ENCODE measurements at regions not wholly inside any gene's neighbourhood (a gene's known extent, or its start where the extent isn't known, plus 50 kb on each side); places are given as distances from the start of the nearest gene placed in this dataset.

DNA sequence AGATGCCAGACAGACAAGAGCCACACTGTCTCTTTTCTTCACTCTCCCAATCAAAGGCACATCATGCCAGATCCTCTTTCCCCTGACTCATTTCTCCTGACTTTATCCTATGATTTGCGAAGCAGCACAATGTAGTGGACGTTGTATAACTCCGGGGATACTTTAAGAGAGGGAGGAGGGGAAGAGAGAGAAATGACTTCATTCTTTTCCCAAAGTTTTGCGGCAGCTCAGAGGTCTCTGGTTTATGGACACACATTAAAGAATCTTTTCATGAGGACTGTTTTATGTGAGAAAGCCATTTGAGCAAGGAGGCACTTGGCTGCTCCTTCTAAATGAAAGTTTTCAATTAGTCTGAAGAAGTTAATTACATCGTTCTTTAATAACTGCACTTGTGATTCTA lies 75.1 kb upstream of the MC3R start:
- Histone ChIP-seq H3K4me2 (ENCODE audit: insufficient read depth, low read length) (no peak overlapping the region), H4K20me1 (replicated peaks; ENCODE audit: control insufficient read depth, insufficient read depth, low read length) (no peaks in the 10 kb centered on the region), H3K79me2 (ENCODE audit: control insufficient read depth, insufficient read depth, low read length) (no peaks in the 10 kb centered on the region), H3K27me3 (ENCODE audit: control insufficient read depth in 2 of 2, insufficient read depth in 2 of 2, low read length in 2 of 2) (no peaks in the 10 kb centered on the region), H3K9ac (ENCODE audit: insufficient read depth in 1 of 2, low read depth in 2 of 2, low read length in 2 of 2) (no peak overlapping the region), H3K4me3 (no peak overlapping the region), H3K36me3 (ENCODE audit: control insufficient read depth, insufficient read depth, low read length) (no peaks in the 10 kb centered on the region), H3K27ac (ENCODE audit: extremely low read depth, low read depth, low read length) (no peak overlapping the region), H2AFZ (ENCODE audit: low read depth, low read length) (no peak overlapping the region), H3K4me1 (replicated peaks in 1 of 2; ENCODE audit: control insufficient read depth in 2 of 2, insufficient read depth in 2 of 2, low read length in 2 of 2) (no peaks in the 10 kb centered on the region), H3K9me3 (replicated peaks; ENCODE audit: control insufficient read depth, insufficient read depth, low read depth, low read length) (no peaks in the 10 kb centered on the region; the same call in 1 of the 2 replicates), H3K9me1 (ENCODE audit: control insufficient read depth, insufficient read depth, low read length) (no peaks in the 10 kb centered on the region)
- intact Hi-C loops (cut with micrococcal nuclease) (no loop called here), in situ Hi-C loops (cut with MboI) (no loop called here)
- 3% methylated on average over 5 of the region's 5 CpGs for WGBS (ENCODE audit: insufficient coverage, low coverage, missing lambda C conversion rate)
- FAIRE-seq (no peak), DNase-seq (ENCODE audit: extremely low read depth in 1 of 4, low spot score in 3 of 4) (no peak), ATAC-seq (no peak)
- CTCF ChIA-PET (ENCODE audit: low intra/inter-chr PET ratio), result no interaction called here
- POLR2A ChIA-PET, result no interaction called here
- no TSS peak for BruUV-seq (replicated peaks)
- TF ChIP-seq PHF8 (IDR thresholded peaks at IDR 0.05; ENCODE audit: borderline replicate concordance, low read length) (no peak), POLR2A (conservative IDR thresholded peaks at IDR 0.05) (no peak), ZKSCAN1 (IDR thresholded peaks at IDR 0.05; ENCODE audit: low read depth, low read length) (no peak), SNIP1 (IDR thresholded peaks at IDR 0.05; ENCODE audit: low read depth) (no peak), KAT8 (IDR thresholded peaks at IDR 0.05; ENCODE audit: low read depth) (no peak), HSF4 (CRISPR knock-in tag; IDR thresholded peaks at IDR 0.05; ENCODE audit: borderline replicate concordance) (no peak), NCOA4 (IDR thresholded peaks at IDR 0.05; ENCODE audit: partially characterized antibody) (no peak), GATA2 (CRISPR knock-in tag; IDR thresholded peaks at IDR 0.05) (no peak)
- TF ChIP-seq, protein P1, sequence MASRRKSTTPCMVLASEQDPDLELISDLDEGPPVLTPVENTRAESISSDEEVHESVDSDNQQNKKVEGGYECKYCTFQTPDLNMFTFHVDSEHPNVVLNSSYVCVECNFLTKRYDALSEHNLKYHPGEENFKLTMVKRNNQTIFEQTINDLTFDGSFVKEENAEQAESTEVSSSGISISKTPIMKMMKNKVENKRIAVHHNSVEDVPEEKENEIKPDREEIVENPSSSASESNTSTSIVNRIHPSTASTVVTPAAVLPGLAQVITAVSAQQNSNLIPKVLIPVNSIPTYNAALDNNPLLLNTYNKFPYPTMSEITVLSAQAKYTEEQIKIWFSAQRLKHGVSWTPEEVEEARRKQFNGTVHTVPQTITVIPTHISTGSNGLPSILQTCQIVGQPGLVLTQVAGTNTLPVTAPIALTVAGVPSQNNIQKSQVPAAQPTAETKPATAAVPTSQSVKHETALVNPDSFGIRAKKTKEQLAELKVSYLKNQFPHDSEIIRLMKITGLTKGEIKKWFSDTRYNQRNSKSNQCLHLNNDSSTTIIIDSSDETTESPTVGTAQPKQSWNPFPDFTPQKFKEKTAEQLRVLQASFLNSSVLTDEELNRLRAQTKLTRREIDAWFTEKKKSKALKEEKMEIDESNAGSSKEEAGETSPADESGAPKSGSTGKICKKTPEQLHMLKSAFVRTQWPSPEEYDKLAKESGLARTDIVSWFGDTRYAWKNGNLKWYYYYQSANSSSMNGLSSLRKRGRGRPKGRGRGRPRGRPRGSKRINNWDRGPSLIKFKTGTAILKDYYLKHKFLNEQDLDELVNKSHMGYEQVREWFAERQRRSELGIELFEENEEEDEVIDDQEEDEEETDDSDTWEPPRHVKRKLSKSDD (conservative IDR thresholded peaks at IDR 0.05; ENCODE audit: low read length), result no peak
- TF ChIP-seq, protein P2, sequence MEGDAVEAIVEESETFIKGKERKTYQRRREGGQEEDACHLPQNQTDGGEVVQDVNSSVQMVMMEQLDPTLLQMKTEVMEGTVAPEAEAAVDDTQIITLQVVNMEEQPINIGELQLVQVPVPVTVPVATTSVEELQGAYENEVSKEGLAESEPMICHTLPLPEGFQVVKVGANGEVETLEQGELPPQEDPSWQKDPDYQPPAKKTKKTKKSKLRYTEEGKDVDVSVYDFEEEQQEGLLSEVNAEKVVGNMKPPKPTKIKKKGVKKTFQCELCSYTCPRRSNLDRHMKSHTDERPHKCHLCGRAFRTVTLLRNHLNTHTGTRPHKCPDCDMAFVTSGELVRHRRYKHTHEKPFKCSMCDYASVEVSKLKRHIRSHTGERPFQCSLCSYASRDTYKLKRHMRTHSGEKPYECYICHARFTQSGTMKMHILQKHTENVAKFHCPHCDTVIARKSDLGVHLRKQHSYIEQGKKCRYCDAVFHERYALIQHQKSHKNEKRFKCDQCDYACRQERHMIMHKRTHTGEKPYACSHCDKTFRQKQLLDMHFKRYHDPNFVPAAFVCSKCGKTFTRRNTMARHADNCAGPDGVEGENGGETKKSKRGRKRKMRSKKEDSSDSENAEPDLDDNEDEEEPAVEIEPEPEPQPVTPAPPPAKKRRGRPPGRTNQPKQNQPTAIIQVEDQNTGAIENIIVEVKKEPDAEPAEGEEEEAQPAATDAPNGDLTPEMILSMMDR (IDR thresholded peaks at IDR 0.05 in 2 of 3, conservative IDR thresholded peaks at IDR 0.05 in 1 of 3; ENCODE audit: insufficient read depth in 2 of 3, low read depth in 1 of 3, low read length in 3 of 3), result no peak
- TF ChIP-seq, protein P3, sequence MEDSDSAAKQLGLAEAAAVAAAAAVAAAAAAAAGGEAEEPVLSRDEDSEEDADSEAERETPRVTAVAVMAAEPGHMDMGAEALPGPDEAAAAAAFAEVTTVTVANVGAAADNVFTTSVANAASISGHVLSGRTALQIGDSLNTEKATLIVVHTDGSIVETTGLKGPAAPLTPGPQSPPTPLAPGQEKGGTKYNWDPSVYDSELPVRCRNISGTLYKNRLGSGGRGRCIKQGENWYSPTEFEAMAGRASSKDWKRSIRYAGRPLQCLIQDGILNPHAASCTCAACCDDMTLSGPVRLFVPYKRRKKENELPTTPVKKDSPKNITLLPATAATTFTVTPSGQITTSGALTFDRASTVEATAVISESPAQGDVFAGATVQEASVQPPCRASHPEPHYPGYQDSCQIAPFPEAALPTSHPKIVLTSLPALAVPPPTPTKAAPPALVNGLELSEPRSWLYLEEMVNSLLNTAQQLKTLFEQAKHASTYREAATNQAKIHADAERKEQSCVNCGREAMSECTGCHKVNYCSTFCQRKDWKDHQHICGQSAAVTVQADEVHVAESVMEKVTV (CRISPR knock-in tag; IDR thresholded peaks at IDR 0.05), result no peak
- TF ChIP-seq, protein P4, sequence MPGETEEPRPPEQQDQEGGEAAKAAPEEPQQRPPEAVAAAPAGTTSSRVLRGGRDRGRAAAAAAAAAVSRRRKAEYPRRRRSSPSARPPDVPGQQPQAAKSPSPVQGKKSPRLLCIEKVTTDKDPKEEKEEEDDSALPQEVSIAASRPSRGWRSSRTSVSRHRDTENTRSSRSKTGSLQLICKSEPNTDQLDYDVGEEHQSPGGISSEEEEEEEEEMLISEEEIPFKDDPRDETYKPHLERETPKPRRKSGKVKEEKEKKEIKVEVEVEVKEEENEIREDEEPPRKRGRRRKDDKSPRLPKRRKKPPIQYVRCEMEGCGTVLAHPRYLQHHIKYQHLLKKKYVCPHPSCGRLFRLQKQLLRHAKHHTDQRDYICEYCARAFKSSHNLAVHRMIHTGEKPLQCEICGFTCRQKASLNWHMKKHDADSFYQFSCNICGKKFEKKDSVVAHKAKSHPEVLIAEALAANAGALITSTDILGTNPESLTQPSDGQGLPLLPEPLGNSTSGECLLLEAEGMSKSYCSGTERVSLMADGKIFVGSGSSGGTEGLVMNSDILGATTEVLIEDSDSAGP (CRISPR knock-in tag; IDR thresholded peaks at IDR 0.05), result no peak
- TF ChIP-seq, protein P5, sequence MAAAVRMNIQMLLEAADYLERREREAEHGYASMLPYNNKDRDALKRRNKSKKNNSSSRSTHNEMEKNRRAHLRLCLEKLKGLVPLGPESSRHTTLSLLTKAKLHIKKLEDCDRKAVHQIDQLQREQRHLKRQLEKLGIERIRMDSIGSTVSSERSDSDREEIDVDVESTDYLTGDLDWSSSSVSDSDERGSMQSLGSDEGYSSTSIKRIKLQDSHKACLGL (CRISPR knock-in tag; IDR thresholded peaks at IDR 0.05; ENCODE audit: borderline replicate concordance, poor library complexity, severe bottlenecking), result no peak
